GM12878 (cell line): ENCODE measurements at regions not wholly inside any gene's neighbourhood (a gene's known extent, or its start where the extent isn't known, plus 50 kb on each side); places are given as distances from the start of the nearest gene placed in this dataset.

Source experiments
- ATAC-seq: fragments of 200-7000 bp; cut with Tn5 transposase; 3 replicates; pipeline ENCODE4 v1.9.1; 2020; ENCODE audit warnings: mild to moderate bottlenecking, moderate library complexity
- BruUV-seq: library from RNA; stranded (reverse); fragments of 400-500 nt; replicated peaks from 2 replicates; lab custom pipeline; 2021; lab: Mats Ljungman, UMichigan
- CTCF ChIA-PET: fragments of 300-600 bp; sonication (Branson Sonifier 250); formaldehyde crosslinking; extraction: SDS; loops from one replicate; lab custom pipeline; 2021; ENCODE audit warnings: inconsistent platforms; lab: Yijun Ruan, JAX
- POLR2A ChIA-PET: fragments of 350-600 bp; formaldehyde crosslinking; extraction: SDS; loops from one replicate; lab custom pipeline; 2021; ENCODE audit warnings: inconsistent platforms; lab: Charles Lee
- RAD21 ChIA-PET: fragments of 300-600 bp; sonication (Branson Sonifier 250); formaldehyde crosslinking; loops from one replicate; lab custom pipeline; 2023; ENCODE audit warnings: antibody characterized with exemption; ENCODE audit not compliant: unreplicated experiment; lab: Charles Lee
- SMC1A ChIA-PET: fragments of 300-600 bp; sonication (Branson Sonifier 250); formaldehyde crosslinking; loops from one replicate; lab custom pipeline; 2023; ENCODE audit not compliant: unreplicated experiment, uncharacterized antibody; lab: Charles Lee
- DNase-seq: peaks from one replicate; pipeline ENCODE4 v3.0.0-alpha.2; 2011; ENCODE audit warnings: low read depth, low spot score
- FAIRE-seq: peaks from 3 replicates; lab custom pipeline; 2011; peaks lifted over from hg19 to GRCh38; lab: Jason Lieb, UNC
- H2AFZ ChIP-seq: 2 replicates; pipeline ENCODE4 v1.6.0; 2011; ENCODE audit warnings: low read depth, low read length, control low read depth; ENCODE audit not compliant: control insufficient read depth
- H3K27ac ChIP-seq: 2 replicates; pipeline ENCODE4 v1.5.1; 2011; ENCODE audit warnings: control low read depth; ENCODE audit not compliant: control insufficient read depth, insufficient read depth
- H3K27me3 ChIP-seq, 2 experiments: replicated peaks in 1 of 2; 2 replicates each; pipeline versions ENCODE4 v1.6.0 to v1.6.1; 2011; ENCODE audit warnings: low read length in 1 of 2; ENCODE audit not compliant: control insufficient read depth in 2 of 2, insufficient read depth in 2 of 2
- H3K36me3 ChIP-seq, 2 experiments: 2 replicates each; pipeline ENCODE4 v1.5.1; 2011; ENCODE audit warnings: low read length in 1 of 2; ENCODE audit not compliant: control insufficient read depth in 2 of 2, insufficient read depth in 2 of 2
- H3K4me1 ChIP-seq: 2 replicates; pipeline ENCODE4 v1.6.1; 2011; ENCODE audit warnings: mild to moderate bottlenecking, low read length, moderate library complexity, mixed read lengths; ENCODE audit not compliant: control insufficient read depth, insufficient read depth
- H3K4me2 ChIP-seq: 2 replicates; pipeline ENCODE4 v1.6.0; 2011; ENCODE audit warnings: control low read depth; ENCODE audit not compliant: control insufficient read depth, insufficient read depth
- H3K4me3 ChIP-seq: fragments of 200-600 bp; sonication (generic); 2 replicates; pipeline ENCODE4 v1.5.1; 2016
- H3K79me2 ChIP-seq: 2 replicates; pipeline ENCODE4 v1.6.0; 2011; ENCODE audit warnings: low read length; ENCODE audit not compliant: control insufficient read depth, insufficient read depth
- H3K9ac ChIP-seq: 2 replicates; pipeline ENCODE4 v1.8.0; 2011; ENCODE audit warnings: low read length, control low read depth, mixed read lengths; ENCODE audit not compliant: control insufficient read depth, insufficient read depth
- H3K9me3 ChIP-seq: replicated peaks from 3 replicates; pipeline ENCODE4 v1.5.1; 2011; ENCODE audit warnings: mild to moderate bottlenecking, low read length; ENCODE audit not compliant: control insufficient read depth, insufficient read depth
- H4K20me1 ChIP-seq: 2 replicates; pipeline ENCODE4 v1.6.0; 2011; ENCODE audit not compliant: control insufficient read depth, insufficient read depth
- FOS ChIP-seq: IDR thresholded peaks from 3 replicates; pipeline ENCODE4 v1.6.1; 2011; ENCODE audit warnings: borderline replicate concordance; ENCODE audit not compliant: insufficient read length; ENCODE audit errors: extremely low read depth
- MYC ChIP-seq: IDR thresholded peaks from 2 replicates; pipeline ENCODE4 v1.6.1; 2011; ENCODE audit warnings: mild to moderate bottlenecking, low read length, moderate library complexity, inconsistent platforms; ENCODE audit not compliant: insufficient read depth, insufficient replicate concordance, insufficient read length, severe bottlenecking
- WGBS: methylation state at CpG from one replicate; pipeline ENCODE4 v1.1.6; 2016; ENCODE audit warnings: low lambda C conversion rate; ENCODE audit not compliant: insufficient replicate concordance, insufficient coverage; ENCODE audit errors: missing lambda C conversion rate; 5-methylcytosine and 5-hydroxymethylcytosine counted together
- in situ Hi-C: fragments of 300-500 bp; cut with MboI; formaldehyde crosslinking; loops from 9 replicates; pipeline ENCODE4 v1.14.3; 2018; ENCODE audit warnings: mixed read lengths
- intact Hi-C: fragments of 100-400 bp; cut with micrococcal nuclease; formaldehyde crosslinking; loops from one replicate; pipeline ENCODE4 v1.14.2; 2022; ENCODE audit not compliant: unreplicated experiment
- TF ChIP-seq, protein P1 (sequence below): IDR thresholded peaks from 2 replicates; pipeline ENCODE4 v1.6.1; 2012; ENCODE audit warnings: low read depth, low read length, improper control_type of control experiment

- intact Hi-C loops: no loop called here
- H3K4me1 ChIP-seq: no peaks in the 10 kb centered on the region
- 18% methylated on average over 2 of the region's 2 CpGs for WGBS
- H3K9me3 ChIP-seq: no peaks in the 10 kb centered on the region
- no peaks in the 10 kb centered on the region; a peak in 2 of 4 replicates for H3K27me3 ChIP-seq
- in situ Hi-C loops: no loop called here
- H3K36me3 ChIP-seq: no peaks in the 10 kb centered on the region
- BruUV-seq: no TSS peak
- ATAC-seq (no peak), FAIRE-seq (no peak), DNase-seq (no peak)
- no peak overlapping the region for H3K9ac ChIP-seq
- TF ChIP-seq FOS (no peak), MYC (no peak)
- ChIA-PET POLR2A (no interaction called here), SMC1A (no interaction called here), RAD21 (no interaction called here), CTCF (no interaction called here)
- no peak overlapping the region for H3K4me2 ChIP-seq
- no peaks in the 10 kb centered on the region for H4K20me1 ChIP-seq
- no peak overlapping the region for H3K27ac ChIP-seq
- no peaks in the 10 kb centered on the region for H3K79me2 ChIP-seq
- H2AFZ ChIP-seq: no peak overlapping the region
- no peak overlapping the region for H3K4me3 ChIP-seq
These were observed 305.9 kb upstream of the UMPS start for GRCh38 chr3:124424396-124424795.

GRCh38 chr3:124425972-124426371, 304.3 kb upstream of the UMPS start:
- DNase-seq (no peak), ATAC-seq (no peak)
- Histone ChIP-seq H4K20me1 (no peaks in the 10 kb centered on the region), H3K9me3 (no peaks in the 10 kb centered on the region), H2AFZ (no peak overlapping the region)
- BruUV-seq: no TSS peak
- in situ Hi-C loops: no loop called here
- TF ChIP-seq, protein P1, sequence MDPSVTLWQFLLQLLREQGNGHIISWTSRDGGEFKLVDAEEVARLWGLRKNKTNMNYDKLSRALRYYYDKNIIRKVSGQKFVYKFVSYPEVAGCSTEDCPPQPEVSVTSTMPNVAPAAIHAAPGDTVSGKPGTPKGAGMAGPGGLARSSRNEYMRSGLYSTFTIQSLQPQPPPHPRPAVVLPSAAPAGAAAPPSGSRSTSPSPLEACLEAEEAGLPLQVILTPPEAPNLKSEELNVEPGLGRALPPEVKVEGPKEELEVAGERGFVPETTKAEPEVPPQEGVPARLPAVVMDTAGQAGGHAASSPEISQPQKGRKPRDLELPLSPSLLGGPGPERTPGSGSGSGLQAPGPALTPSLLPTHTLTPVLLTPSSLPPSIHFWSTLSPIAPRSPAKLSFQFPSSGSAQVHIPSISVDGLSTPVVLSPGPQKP: no peak
- TF ChIP-seq, all 136 proteins: peak for 0
- SMC1A ChIA-PET: no interaction called here
- Histone ChIP-seq H3K4me1 (no peaks in the 10 kb centered on the region), H3K36me3 (no peaks in the 10 kb centered on the region), H3K79me2 (no peaks in the 10 kb centered on the region), H3K27me3 (no peaks in the 10 kb centered on the region; a peak in 2 of 4 replicates), H3K27ac (no peak overlapping the region), H3K4me2 (no peak overlapping the region), H3K9ac (no peak overlapping the region), H3K4me3 (no peak overlapping the region)
- WGBS: 24% methylated on average over 6 of the region's 6 CpGs
- CTCF ChIA-PET: no interaction called here
- RAD21 ChIA-PET: no interaction called here
- POLR2A ChIA-PET: no interaction called here
- no peak for FAIRE-seq
- intact Hi-C loops: no loop called here
